ENCODE measurements at regions not wholly inside any gene's neighbourhood (a gene's known extent, or its start where the extent isn't known, plus 50 kb on each side); places are given as distances from the start of the nearest gene placed in this dataset.
"Not testable (repeated sequence)": the region's sequence is repeated elsewhere in the genome, so short reads cannot be mapped to it uniquely, and the experiment has no call there.

GRCh38 chr3:103787879-103788278 lies 1353.1 kb downstream of the ZPLD1 start:
- DNase-seq (ENCODE audit: low spot score) = no peak

GRCh38 chr3:103791786-103792515 lies 1357.1 kb downstream of the ZPLD1 start:
- no peak for DNase-seq (ENCODE audit: low spot score)

GRCh38 chr3:103794656-103795055 lies 1359.8 kb downstream of the ZPLD1 start:
- DNase-seq (ENCODE audit: low spot score) = no peak

- DNase-seq (ENCODE audit: low spot score) = no peak
These were observed 1361.3 kb downstream of the ZPLD1 start for GRCh38 chr3:103796068-103796467.

- no peak for DNase-seq (ENCODE audit: low spot score)
These were observed 1369.0 kb downstream of the ZPLD1 start for GRCh38 chr3:103803787-103804186.

- DNase-seq (ENCODE audit: low spot score) = no peak
These were observed 1375.4 kb downstream of the ZPLD1 start for GRCh38 chr3:103810167-103810566.

GRCh38 chr3:103813955-103814354 lies 1379.1 kb downstream of the ZPLD1 start:
- DNase-seq (ENCODE audit: low spot score) = no peak

- no peak for DNase-seq (ENCODE audit: low spot score)
These were observed 1383.6 kb downstream of the ZPLD1 start for GRCh38 chr3:103818398-103818797.

GRCh38 chr3:103818800-103819199 lies 1384.0 kb downstream of the ZPLD1 start:
- DNase-seq (ENCODE audit: low spot score) = no peak

- no peak for DNase-seq (ENCODE audit: low spot score)
These were observed 1390.8 kb downstream of the ZPLD1 start for GRCh38 chr3:103825586-103825985.

GRCh38 chr3:103829723-103830326 lies 1395.0 kb downstream of the ZPLD1 start:
- DNase-seq (ENCODE audit: low spot score) = no peak

GRCh38 chr3:103847081-103848062 lies 1412.6 kb downstream of the ZPLD1 start:
- DNase-seq (ENCODE audit: low spot score) = no peak

- no peak for DNase-seq (ENCODE audit: low spot score)
These were observed 1417.0 kb downstream of the ZPLD1 start for GRCh38 chr3:103851793-103852192.

GRCh38 chr3:103862415-103862814 lies 1427.6 kb downstream of the ZPLD1 start:
- DNase-seq (ENCODE audit: low spot score) = no peak

GRCh38 chr3:103863381-103863780 lies 1428.6 kb downstream of the ZPLD1 start:
- DNase-seq (ENCODE audit: low spot score) = no peak

- no peak for DNase-seq (ENCODE audit: low spot score)
These were observed 1431.3 kb downstream of the ZPLD1 start for GRCh38 chr3:103866113-103866512.

GRCh38 chr3:103873021-103873420 lies 1438.2 kb downstream of the ZPLD1 start:
- no peak for DNase-seq (ENCODE audit: low spot score)

GRCh38 chr3:103873897-103874545 lies 1439.2 kb downstream of the ZPLD1 start:
- DNase-seq (ENCODE audit: low spot score) = no peak

GRCh38 chr3:103881809-103882208 lies 1447.0 kb downstream of the ZPLD1 start:
- not testable (repeated sequence) for DNase-seq (ENCODE audit: low spot score)

GRCh38 chr3:103889675-103890074 lies 1454.9 kb downstream of the ZPLD1 start:
- no peak for DNase-seq (ENCODE audit: low spot score)

GRCh38 chr3:103894162-103894822 lies 1459.5 kb downstream of the ZPLD1 start:
- DNase-seq (ENCODE audit: low spot score) = no peak

GRCh38 chr3:103899328-103899727 lies 1464.5 kb downstream of the ZPLD1 start:
- no peak for DNase-seq (ENCODE audit: low spot score)
